HuH-7.5 (cell line): ENCODE measurements at regions not wholly inside any gene's neighbourhood (a gene's known extent, or its start where the extent isn't known, plus 50 kb on each side); places are given as distances from the start of the nearest gene placed in this dataset.

ENCODE experiments used
- DNase-seq: peaks from one replicate; pipeline ENCODE4 v3.0.0; 2011; ENCODE audit warnings: low spot score

DNA sequence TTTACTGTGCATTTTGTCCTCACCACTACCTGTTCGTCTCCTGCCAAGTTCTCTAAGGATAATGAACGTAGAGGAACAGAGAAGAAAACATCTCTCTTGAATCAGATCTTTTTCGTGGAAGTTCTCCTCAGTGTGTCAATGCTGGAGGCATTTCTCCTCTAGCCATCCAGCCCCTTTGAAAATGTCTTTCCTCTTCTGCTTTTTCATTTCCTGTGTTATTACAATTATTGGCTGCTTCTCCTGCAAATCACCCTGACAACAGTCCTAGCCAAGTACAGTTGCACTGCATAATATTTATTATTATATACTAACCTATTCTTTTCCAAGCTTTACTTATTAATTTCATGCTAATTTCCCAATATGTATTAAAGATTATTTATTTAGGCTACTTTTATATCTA lies 61.8 kb upstream of the TRPM3 start:
- DNase-seq: no peak

DNA sequence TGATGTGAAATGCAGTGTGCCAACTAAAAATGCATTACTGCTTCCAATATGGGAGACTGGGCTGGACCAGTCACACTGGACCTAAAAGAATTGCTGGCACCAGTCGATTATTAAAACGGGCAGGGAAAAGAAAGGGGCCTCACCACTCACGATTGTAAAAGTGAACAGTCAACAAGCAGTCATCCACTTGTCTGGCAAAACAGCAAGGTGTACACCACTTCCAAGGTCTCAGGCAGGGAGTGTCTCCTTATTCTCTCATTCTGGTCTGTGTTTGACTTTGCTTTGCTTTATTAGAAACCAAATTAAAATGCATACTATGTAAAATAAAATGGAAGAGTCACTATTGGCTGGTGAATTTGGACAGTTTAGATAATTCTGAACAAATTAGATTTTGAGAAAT lies 57.8 kb upstream of the TRPM3 start:
- DNase-seq: no peak

GRCh38 chr9:71177901-71178300 lies 56.5 kb upstream of the TRPM3 start:
- DNase-seq: no peak

DNA sequence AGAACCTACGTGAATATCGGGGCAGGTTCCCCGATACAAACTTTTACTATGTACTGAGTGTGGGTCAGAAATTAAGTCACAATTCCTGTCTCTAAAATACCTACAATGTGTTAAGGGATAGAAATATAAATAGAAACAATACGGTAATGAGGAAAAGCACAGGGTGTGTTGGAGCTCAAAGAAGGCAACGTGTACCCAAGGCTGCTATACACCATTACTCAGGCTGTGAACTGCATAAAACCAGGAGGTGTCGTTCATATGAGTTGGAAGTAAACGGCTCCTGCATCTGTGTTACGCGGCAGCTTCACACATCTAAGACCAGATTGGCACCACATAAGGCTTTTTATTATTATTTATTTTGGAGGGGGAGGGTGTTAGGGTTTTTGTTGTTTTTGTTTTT lies 50.1 kb upstream of the TRPM3 start:
- no peak for DNase-seq
